ENCODE measurements at regions not wholly inside any gene's neighbourhood (a gene's known extent, or its start where the extent isn't known, plus 50 kb on each side); places are given as distances from the start of the nearest gene placed in this dataset.

- no peak for DNase-seq (ENCODE audit: low read depth in 2 of 2)
Measured at GRCh38 chr2:107306881-107307280, 420.9 kb upstream of the ST6GAL2 start.

GRCh38 chr2:107308835-107309234 lies 422.9 kb upstream of the ST6GAL2 start:
- DNase-seq (ENCODE audit: low read depth in 2 of 2) = no peak

DNA sequence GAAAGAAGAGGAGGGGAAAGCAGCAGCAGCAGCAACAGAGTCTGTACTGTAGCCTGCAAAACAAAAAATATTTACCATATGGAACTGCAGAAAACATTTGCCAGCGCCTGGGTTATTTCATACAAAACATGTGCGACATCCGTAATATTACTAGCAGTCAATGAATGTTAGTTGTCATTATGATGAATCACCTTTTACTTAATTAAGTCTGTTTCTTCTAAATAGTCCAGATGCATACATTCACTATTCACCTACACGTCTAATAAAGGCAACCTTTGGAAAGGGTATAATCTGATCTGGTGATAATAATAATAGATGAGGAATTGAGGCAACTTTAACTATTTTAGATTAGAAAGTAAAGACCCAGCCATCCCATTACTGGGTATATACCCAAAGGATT lies 426.3 kb upstream of the ST6GAL2 start:
- no peak for DNase-seq (ENCODE audit: low read depth in 2 of 2)

DNA sequence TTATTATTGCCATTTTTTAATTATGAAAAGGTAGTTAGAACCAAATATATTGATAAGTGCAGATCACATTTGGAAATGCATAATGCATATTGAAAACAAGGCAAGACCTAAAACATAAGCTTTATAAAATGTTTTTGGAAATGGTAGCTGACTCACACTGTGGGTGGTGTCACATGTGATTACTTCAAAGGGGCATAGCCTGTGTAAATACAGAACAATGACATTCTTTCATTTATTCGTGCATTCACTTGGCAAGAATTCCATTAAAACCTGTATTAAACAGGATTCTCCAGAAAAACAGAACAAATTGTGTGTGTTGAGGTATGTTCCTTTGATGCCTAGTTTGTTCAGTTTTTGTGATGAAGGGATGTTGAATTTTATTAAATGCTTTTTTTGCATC lies 427.3 kb upstream of the ST6GAL2 start:
- no peak for DNase-seq (ENCODE audit: low read depth in 2 of 2)

GRCh38 chr2:107320881-107321280 lies 434.9 kb upstream of the ST6GAL2 start:
- no peak for DNase-seq (ENCODE audit: low read depth in 2 of 2)

- DNase-seq (ENCODE audit: low read depth in 2 of 2) = no peak
Measured at GRCh38 chr2:107322416-107322815, 436.4 kb upstream of the ST6GAL2 start.

- DNase-seq (ENCODE audit: low read depth in 2 of 2) = no peak
Measured at GRCh38 chr2:107323946-107324565, 438.1 kb upstream of the ST6GAL2 start.

GRCh38 chr2:107325981-107326786 lies 440.2 kb upstream of the ST6GAL2 start:
- no peak for DNase-seq (ENCODE audit: low read depth in 2 of 2)

DNA sequence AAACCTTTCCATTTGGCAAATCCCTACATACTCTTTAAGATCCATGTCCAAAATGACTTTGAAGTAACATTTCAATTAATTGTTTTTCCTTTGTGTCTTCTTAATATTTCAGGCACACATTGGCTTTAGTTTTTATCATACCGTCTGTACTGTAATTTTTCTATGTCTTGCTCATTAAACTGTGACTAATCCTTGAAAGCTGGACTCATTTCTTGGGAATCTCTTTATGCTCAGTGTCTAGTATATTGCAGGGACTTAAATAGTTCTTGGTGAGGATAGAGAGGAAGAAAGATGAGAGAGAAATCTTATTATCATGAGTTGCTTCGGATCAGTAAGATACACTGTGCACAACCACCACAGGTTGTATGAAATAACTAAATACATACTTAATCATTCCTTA lies 448.3 kb upstream of the ST6GAL2 start:
- no peak for DNase-seq (ENCODE audit: low read depth in 2 of 2)

GRCh38 chr2:107336526-107336925 lies 450.6 kb upstream of the ST6GAL2 start:
- no peak for DNase-seq (ENCODE audit: low read depth in 2 of 2)

- no peak for DNase-seq (ENCODE audit: low read depth in 2 of 2)
Measured at GRCh38 chr2:107337209-107337898, 451.4 kb upstream of the ST6GAL2 start.

DNA sequence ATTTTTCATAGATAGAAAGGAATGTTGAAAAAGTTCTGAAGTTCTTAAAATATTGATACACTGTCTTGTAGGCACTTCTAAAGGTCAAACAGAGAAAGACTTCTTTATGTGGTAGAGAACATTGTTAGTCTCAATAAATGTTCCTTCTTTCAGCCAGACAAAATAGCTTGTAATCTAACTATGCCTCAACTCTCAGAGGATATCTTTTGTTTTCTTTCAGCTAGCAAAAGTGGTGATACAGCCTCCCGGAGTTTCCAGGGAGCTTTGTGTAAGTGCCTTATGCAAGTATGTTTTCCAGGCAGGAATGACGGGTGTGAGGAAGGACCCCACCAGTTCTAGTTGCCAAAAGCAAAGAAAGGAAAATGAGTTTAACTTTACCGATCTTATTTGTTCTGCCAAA lies 452.1 kb upstream of the ST6GAL2 start:
- DNase-seq (ENCODE audit: low read depth in 2 of 2) = no peak

GRCh38 chr2:107338571-107338970 lies 452.6 kb upstream of the ST6GAL2 start:
- DNase-seq (ENCODE audit: low read depth in 2 of 2) = no peak

GRCh38 chr2:107340955-107341354 lies 455.0 kb upstream of the ST6GAL2 start:
- no peak for DNase-seq (ENCODE audit: low read depth in 2 of 2)

DNA sequence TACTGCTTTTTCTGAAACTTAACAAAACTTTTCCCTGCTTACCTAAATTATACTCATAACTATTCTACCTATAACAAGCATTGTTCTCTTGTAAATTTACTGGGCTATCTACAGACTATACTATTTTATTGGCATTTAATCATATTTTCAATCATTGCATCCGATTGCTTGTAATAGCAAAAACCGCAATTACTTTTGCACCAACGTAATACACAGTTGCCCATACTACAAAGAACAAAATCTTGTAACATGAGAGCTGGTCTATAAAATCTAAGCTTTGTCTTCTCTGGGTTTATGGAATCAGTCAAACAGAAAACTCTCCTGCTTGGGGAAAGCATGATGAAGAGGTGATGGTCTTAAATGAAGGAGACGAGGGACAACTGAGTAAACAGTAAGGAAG lies 463.4 kb upstream of the ST6GAL2 start:
- no peak for DNase-seq (ENCODE audit: low read depth in 2 of 2)

DNA sequence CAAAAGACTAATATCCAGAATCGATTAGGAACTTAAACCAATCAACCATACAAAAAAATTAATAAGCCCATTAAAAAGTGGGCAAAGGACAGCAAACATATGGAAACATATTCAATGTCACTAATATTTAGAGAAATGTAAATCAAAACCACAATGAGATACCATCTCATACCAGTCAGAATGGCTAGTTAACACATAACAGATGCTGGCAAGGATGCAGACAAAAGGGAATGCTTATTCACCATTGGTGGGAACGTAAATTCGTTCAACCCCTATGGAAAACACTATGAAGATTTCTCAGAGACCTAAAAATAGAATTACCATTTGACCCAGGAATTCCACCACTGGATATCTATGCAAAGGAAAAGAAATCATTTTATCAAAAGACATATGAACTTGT lies 468.2 kb upstream of the ST6GAL2 start:
- DNase-seq (ENCODE audit: low read depth in 2 of 2) = no peak

DNA sequence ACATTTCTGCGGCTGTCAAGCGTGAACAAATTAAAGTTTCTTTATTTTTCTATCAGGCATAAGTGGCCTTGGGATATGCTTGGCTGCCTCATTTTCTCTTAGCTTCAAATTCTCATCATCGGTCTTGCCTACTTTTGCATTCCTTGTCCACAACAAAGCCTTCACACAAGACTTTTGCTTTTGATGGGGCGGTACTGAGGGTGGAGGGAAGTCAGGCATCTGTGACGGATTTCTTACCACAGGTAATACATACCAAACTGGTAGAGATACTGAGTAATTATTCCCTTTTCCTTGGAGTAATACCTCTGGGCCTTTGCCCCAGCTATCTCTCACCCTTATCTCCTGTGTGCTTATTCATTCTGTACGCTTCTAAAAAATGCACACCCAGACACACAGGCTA lies 468.3 kb upstream of the RGPD4 start:
- no peak for DNase-seq (ENCODE audit: low read depth in 2 of 2)

DNA sequence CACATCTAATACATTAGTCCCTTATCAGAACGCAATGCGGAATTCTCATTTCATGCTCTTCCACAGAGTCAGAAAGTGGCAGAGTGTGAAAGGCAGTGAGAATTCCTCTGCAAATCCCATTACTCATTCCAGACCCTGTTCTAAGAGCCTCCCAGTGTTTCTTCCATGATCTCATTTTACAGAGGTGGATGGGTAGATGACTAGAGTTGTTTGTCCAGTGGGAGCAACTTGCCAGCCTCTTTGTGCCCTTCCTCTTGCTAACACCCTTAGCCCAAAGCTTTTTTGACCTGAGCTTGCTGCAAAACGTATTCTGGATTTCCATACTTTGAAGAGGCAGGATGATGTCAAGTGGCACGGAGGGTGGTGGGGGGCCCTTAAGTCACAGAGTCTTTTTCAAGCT lies 467.7 kb upstream of the RGPD4 start:
- DNase-seq (ENCODE audit: low read depth in 2 of 2) = no peak

- DNase-seq (ENCODE audit: low read depth in 2 of 2) = no peak
Measured at GRCh38 chr2:107361751-107362381, 464.8 kb upstream of the RGPD4 start.

DNA sequence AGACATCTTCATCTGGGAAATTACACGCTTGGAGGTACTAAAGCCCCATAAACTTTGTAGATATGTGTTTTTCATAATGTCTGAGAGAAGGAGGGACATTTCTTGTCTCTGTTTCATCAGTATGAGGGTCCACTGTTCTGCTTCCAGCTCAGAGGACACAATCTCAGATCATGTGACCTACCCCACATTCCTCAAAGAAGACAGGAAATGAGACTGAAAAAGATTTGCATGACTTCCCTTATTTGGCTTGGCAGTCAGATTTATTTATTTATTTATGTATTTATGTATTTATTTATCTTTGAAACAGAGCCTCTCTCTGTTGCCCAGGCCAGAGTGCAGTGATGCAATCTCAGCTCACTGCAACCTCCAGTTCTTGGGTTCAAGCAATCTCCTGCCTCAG lies 463.7 kb upstream of the RGPD4 start:
- no peak for DNase-seq (ENCODE audit: low read depth in 2 of 2)

- no peak for DNase-seq (ENCODE audit: low read depth in 2 of 2)
Measured at GRCh38 chr2:107363806-107364205, 462.9 kb upstream of the RGPD4 start.

- DNase-seq (ENCODE audit: low read depth in 2 of 2) = no peak
Measured at GRCh38 chr2:107364361-107364950, 462.2 kb upstream of the RGPD4 start.

All from stimulated activated CD4-positive, alpha-beta T cell treated with anti-CD3 and anti-CD28 coated beads, Interleukin-4, amount 100 ng/mL, for 48 hours (primary cell).